ENCODE measurements at regions not wholly inside any gene's neighbourhood (a gene's known extent, or its start where the extent isn't known, plus 50 kb on each side); places are given as distances from the start of the nearest gene placed in this dataset.

GRCh38 chr3:20931834-20932233 is 745.8 kb upstream of the SGO1 start (continued):
- no peak for TF ChIP-seq RAD21 (IDR thresholded peaks at IDR 0.05; ENCODE audit: low read depth)
- TF ChIP-seq YY1 (IDR thresholded peaks at IDR 0.05; ENCODE audit: extremely low read depth, insufficient replicate concordance, low read depth, low read length): no peak
- TF ChIP-seq FOSL1 (IDR thresholded peaks at IDR 0.05; ENCODE audit: low read depth): no peak
- TF ChIP-seq TCF7L2 (IDR thresholded peaks at IDR 0.05; ENCODE audit: borderline replicate concordance, extremely low read depth, insufficient read depth, insufficient read length): no peak

GRCh38 chr3:20930034-20930433 is 744.0 kb upstream of the SGO1 start:
- no TSS peak for BruUV-seq (replicated peaks)
- intact Hi-C loops (cut with micrococcal nuclease): no loop called here
- Histone ChIP-seq H3K9me3 (ENCODE audit: control insufficient read depth in 1 of 2, insufficient read depth in 1 of 2, low read depth in 1 of 2, low read length in 2 of 2) (peaks cover 4 to 23% of the 10 kb centered on the region in 2 experiments; a peak in 2 of 4 replicates), H3K27ac (ENCODE audit: low read depth, low read length) (no peak overlapping the region), H3K4me1 (ENCODE audit: control insufficient read depth in 1 of 2, insufficient read depth in 2 of 2, low read length in 2 of 2) (no peaks in the 10 kb centered on the region), H2AFZ (ENCODE audit: low read depth, low read length, poor library complexity, severe bottlenecking) (no peak overlapping the region), H3K4me2 (ENCODE audit: low read length) (no peak overlapping the region), H3K9me2 (ENCODE audit: insufficient read depth) (no peaks in the 10 kb centered on the region), H3K36me3 (ENCODE audit: control insufficient read depth in 1 of 2, insufficient read depth in 2 of 2, low read length in 2 of 2) (no peaks in the 10 kb centered on the region), H3K27me3 (ENCODE audit: insufficient read depth, low read length) (no peaks in the 10 kb centered on the region), H3K79me2 (ENCODE audit: insufficient read depth, low read length) (no peaks in the 10 kb centered on the region), H4K20me1 (ENCODE audit: insufficient read depth) (no peaks in the 10 kb centered on the region), H3K9ac (ENCODE audit: low read length) (no peak overlapping the region), H3K4me3 (replicated peaks in 1 of 2; ENCODE audit: low read depth in 1 of 2, low read length in 2 of 2) (no peak overlapping the region)
- no peak for ATAC-seq
- CTCF ChIA-PET: no interaction called here
- POLR2A ChIA-PET: no interaction called here
- no peak for DNase-seq (ENCODE audit: low read depth, low spot score)
- no peak for TF ChIP-seq ELF1 (IDR thresholded peaks at IDR 0.05; ENCODE audit: borderline replicate concordance, low read depth)
- RAD21 ChIA-PET (ENCODE audit: low non-redundant PET in 1 of 2, low total read pairs in 2 of 2, uncharacterized antibody in 2 of 2, unreplicated experiment in 2 of 2): no interaction called here

GRCh38 chr3:20924646-20925385 is 738.8 kb upstream of the SGO1 start:
- H3K4me2 ChIP-seq (ENCODE audit: low read length): no peak overlapping the region
- H3K9me3 ChIP-seq (ENCODE audit: control insufficient read depth in 1 of 2, insufficient read depth in 1 of 2, low read depth in 1 of 2, low read length in 2 of 2): peaks cover 0 to 6% of the 10 kb centered on the region in 2 experiments; a peak in 2 of 4 replicates
- H3K9ac ChIP-seq (ENCODE audit: low read length): no peak overlapping the region
- intact Hi-C loops (cut with micrococcal nuclease): no loop called here
- H3K36me3 ChIP-seq (ENCODE audit: control insufficient read depth in 1 of 2, insufficient read depth in 2 of 2, low read length in 2 of 2): no peaks in the 10 kb centered on the region
- H3K27me3 ChIP-seq (ENCODE audit: insufficient read depth, low read length): no peaks in the 10 kb centered on the region
- CTCF ChIA-PET: no interaction called here
- no peak overlapping the region for H2AFZ ChIP-seq (ENCODE audit: low read depth, low read length, poor library complexity, severe bottlenecking)
- no peaks in the 10 kb centered on the region for H3K79me2 ChIP-seq (ENCODE audit: insufficient read depth, low read length)
- RAD21 ChIA-PET (ENCODE audit: low non-redundant PET in 1 of 2, low total read pairs in 2 of 2, uncharacterized antibody in 2 of 2, unreplicated experiment in 2 of 2): no interaction called here
- ATAC-seq (no peak), DNase-seq (ENCODE audit: low read depth, low spot score) (no peak)
- no peak overlapping the region for H3K4me3 ChIP-seq (replicated peaks in 1 of 2; ENCODE audit: low read depth in 1 of 2, low read length in 2 of 2)
- H4K20me1 ChIP-seq (ENCODE audit: insufficient read depth): no peaks in the 10 kb centered on the region
- H3K4me1 ChIP-seq (ENCODE audit: control insufficient read depth in 1 of 2, insufficient read depth in 2 of 2, low read length in 2 of 2): no peaks in the 10 kb centered on the region
- H3K27ac ChIP-seq (ENCODE audit: low read depth, low read length): no peak overlapping the region
- no peaks in the 10 kb centered on the region for H3K9me2 ChIP-seq (ENCODE audit: insufficient read depth)
- no TSS peak for BruUV-seq (replicated peaks)
- POLR2A ChIA-PET: no interaction called here
- no peak for TF ChIP-seq EZH2phosphoT487 (IDR thresholded peaks at IDR 0.05; ENCODE audit: borderline replicate concordance)
- no peak for TF ChIP-seq SIN3A (IDR thresholded peaks at IDR 0.05; ENCODE audit: low read depth)
- TF ChIP-seq POLR2AphosphoS5 (IDR thresholded peaks at IDR 0.05; ENCODE audit: low read depth, low read length): no peak
- TF ChIP-seq TCF7L2 (IDR thresholded peaks at IDR 0.05; ENCODE audit: borderline replicate concordance, extremely low read depth, insufficient read depth, insufficient read length): no peak
- no peak for TF ChIP-seq RAD21 (IDR thresholded peaks at IDR 0.05; ENCODE audit: low read depth)
- no peak for TF ChIP-seq SP1 (IDR thresholded peaks at IDR 0.05; ENCODE audit: low read depth)
- TF ChIP-seq CBX3 (IDR thresholded peaks at IDR 0.05; ENCODE audit: low read depth): no peak
- TF ChIP-seq YY1 (IDR thresholded peaks at IDR 0.05; ENCODE audit: extremely low read depth, insufficient replicate concordance, low read depth, low read length): no peak
- TF ChIP-seq REST (IDR thresholded peaks at IDR 0.05; ENCODE audit: low read depth): no peak
- no peak for TF ChIP-seq SRF (IDR thresholded peaks at IDR 0.05; ENCODE audit: low read depth)
- TF ChIP-seq ZNF274 (IDR thresholded peaks at IDR 0.05; ENCODE audit: low read depth, low read length): no peak
- no peak for TF ChIP-seq ATF3 (IDR thresholded peaks at IDR 0.05)
- TF ChIP-seq POLR2A (IDR thresholded peaks at IDR 0.05; ENCODE audit: borderline replicate concordance, extremely low read depth, insufficient read depth, insufficient read length): no peak

Data from HCT116 (cell line).